SK-N-SH (cell line): ENCODE measurements at regions not wholly inside any gene's neighbourhood (a gene's known extent, or its start where the extent isn't known, plus 50 kb on each side); places are given as distances from the start of the nearest gene placed in this dataset.

Source experiments
- CTCF ChIA-PET: fragments of 300-600, 350-600 bp; formaldehyde crosslinking; extraction: SDS; loops from one replicate; lab custom pipeline; 2021; lab: Yijun Ruan, JAX
- POLR2A ChIA-PET: fragments of 350-600 bp; sonication (Branson Sonifier 250); formaldehyde crosslinking; extraction: SDS; loops from one replicate; lab custom pipeline; 2020; ENCODE audit warnings: antibody characterized with exemption, inconsistent platforms; lab: Yijun Ruan, JAX
- DNase-seq: peaks from one replicate; pipeline ENCODE4 v3.0.0; 2012
- H2AFZ ChIP-seq: fragments of 200-600 bp; sonication (generic); 2 replicates; pipeline ENCODE4 v1.8.1; 2016; ENCODE audit warnings: antibody characterized with exemption, mild to moderate bottlenecking, low read depth
- H3F3A ChIP-seq: fragments of 200-600 bp; sonication (generic); replicated peaks from 2 replicates; pipeline ENCODE3; 2016; ENCODE audit warnings: antibody characterized with exemption, mild to moderate bottlenecking; ENCODE audit not compliant: insufficient read depth
- H3K27ac ChIP-seq, 2 experiments: fragments of 200-500 bp in 1 of 2; fragments of 200-600 bp in 1 of 2; sonication (Bioruptor generic) in 1 of 2; sonication (generic), shearing (Covaris generic) in 1 of 2; 2 replicates each; pipeline versions ENCODE4 v1.5.1 to v1.6.1; 2014 to 2016; ENCODE audit warnings: low read depth in 2 of 2, inconsistent platforms in 1 of 2, low read length in 1 of 2, mild to moderate bottlenecking in 1 of 2, mixed read lengths in 1 of 2
- H3K27me3 ChIP-seq: fragments of 200-600 bp; sonication (generic), shearing (Covaris generic); 2 replicates; pipeline ENCODE4 v1.6.1; 2016; ENCODE audit warnings: mixed run types; ENCODE audit not compliant: insufficient read depth
- H3K36me3 ChIP-seq, 2 experiments: fragments of 200-500 bp in 1 of 2; fragments of 200-600 bp in 1 of 2; sonication (Bioruptor generic) in 1 of 2; sonication (generic) in 1 of 2; replicated peaks in 1 of 2; 2 replicates each; pipeline versions ENCODE3 to v1.5.1; 2014 to 2016; ENCODE audit warnings: low read length in 1 of 2, mild to moderate bottlenecking in 1 of 2; ENCODE audit not compliant: insufficient read depth in 2 of 2, control insufficient read depth in 1 of 2
- H3K4me1 ChIP-seq, 2 experiments: fragments of 200-500 bp in 1 of 2; fragments of 200-600 bp in 1 of 2; sonication (Bioruptor generic) in 1 of 2; sonication (generic), shearing (Covaris generic) in 1 of 2; 2 replicates each; pipeline versions ENCODE4 v1.5.1 to v1.6.1; 2014 to 2016; ENCODE audit warnings: low read depth in 1 of 2, low read length in 1 of 2, mixed run types in 1 of 2; ENCODE audit not compliant: insufficient read depth in 2 of 2, control insufficient read depth in 1 of 2
- H3K4me2 ChIP-seq: fragments of 200-600 bp; sonication (generic), shearing (Covaris generic); 2 replicates; pipeline ENCODE4 v1.6.1; 2017; ENCODE audit warnings: mixed run types
- H3K4me3 ChIP-seq, 2 experiments: fragments of 200-500 bp in 1 of 2; fragments of 200-600 bp in 1 of 2; sonication (Bioruptor generic) in 1 of 2; sonication (generic), shearing (Covaris generic) in 1 of 2; 2 replicates each; pipeline versions ENCODE4 v1.5.1 to v1.8.1; 2014 to 2016; ENCODE audit warnings: low read depth in 2 of 2, inconsistent platforms in 1 of 2, low read length in 1 of 2, mild to moderate bottlenecking in 1 of 2, mixed read lengths in 1 of 2, moderate library complexity in 1 of 2
- H3K79me2 ChIP-seq: fragments of 200-600 bp; sonication (generic); 2 replicates; pipeline ENCODE4 v1.8.1; 2017; ENCODE audit warnings: mild to moderate bottlenecking; ENCODE audit not compliant: insufficient read depth
- H3K9ac ChIP-seq: fragments of 200-600 bp; sonication (generic); 2 replicates; pipeline ENCODE4 v1.6.1; 2017; ENCODE audit warnings: mixed run types
- H3K9me2 ChIP-seq: fragments of 200-600 bp; sonication (generic); 2 replicates; pipeline ENCODE4 v1.6.1; 2017; ENCODE audit warnings: mixed run types
- H3K9me3 ChIP-seq: fragments of 200-600 bp; sonication (generic); 2 replicates; pipeline ENCODE4 v1.6.1; 2017; ENCODE audit warnings: mixed run types, mild to moderate bottlenecking, moderate library complexity
- H4K20me1 ChIP-seq: fragments of 200-600 bp; sonication (generic); 2 replicates; pipeline ENCODE4 v1.6.1; 2017; ENCODE audit warnings: mild to moderate bottlenecking, mixed run types; ENCODE audit not compliant: insufficient read depth
- CHD2 ChIP-seq: fragments of 150-350 bp; IDR thresholded peaks from 2 replicates; pipeline ENCODE4 v1.6.1; 2018; ENCODE audit warnings: low read length; ENCODE audit not compliant: partially characterized antibody
- ELF1 ChIP-seq: IDR thresholded peaks from 2 replicates; pipeline ENCODE4 v1.4.0; 2012
- EP300 ChIP-seq, 2 experiments: IDR thresholded peaks; 2 replicates each; pipeline versions ENCODE4 v1.4.0 to v1.6.1; 2012; ENCODE audit warnings: borderline replicate concordance in 1 of 2, low read depth in 1 of 2, low read length in 1 of 2
- EZH2phosphoT487 ChIP-seq: fragments of 200-600 bp; sonication (generic); IDR thresholded peaks from 2 replicates; pipeline ENCODE4 v1.6.1; 2017; ENCODE audit warnings: low read depth, mixed run types, mild to moderate bottlenecking, antibody characterized with exemption, moderate library complexity, borderline replicate concordance
- FOSL2 ChIP-seq: IDR thresholded peaks from 2 replicates; pipeline ENCODE4 v1.4.0; 2012; ENCODE audit warnings: low read depth, mild to moderate bottlenecking, moderate library complexity, borderline replicate concordance
- FOXM1 ChIP-seq: IDR thresholded peaks from 2 replicates; pipeline ENCODE4 v1.4.0; 2012; ENCODE audit warnings: low read depth, mild to moderate bottlenecking
- GABPA ChIP-seq: IDR thresholded peaks from 2 replicates; pipeline ENCODE4 v1.4.0; 2012; ENCODE audit warnings: low read depth, mild to moderate bottlenecking
- JUND ChIP-seq: IDR thresholded peaks from 2 replicates; pipeline ENCODE4 v1.4.0; 2012
- MEF2A ChIP-seq: IDR thresholded peaks from 2 replicates; pipeline ENCODE4 v1.4.0; 2012; ENCODE audit warnings: low read depth, borderline replicate concordance
- MXI1 ChIP-seq: IDR thresholded peaks from 2 replicates; pipeline ENCODE4 v1.6.1; 2012; ENCODE audit warnings: mild to moderate bottlenecking, low read depth, low read length, improper control_type of control experiment
- NRF1 ChIP-seq: IDR thresholded peaks from 2 replicates; pipeline ENCODE4 v1.6.1; 2012; ENCODE audit warnings: low read depth, mild to moderate bottlenecking, low read length
- PBX3 ChIP-seq: IDR thresholded peaks from 2 replicates; pipeline ENCODE4; 2012
- RCOR1 ChIP-seq: fragments of 150-350 bp; IDR thresholded peaks from 2 replicates; pipeline ENCODE4 v1.6.1; 2017; ENCODE audit warnings: antibody characterized with exemption, low read length
- RXRA ChIP-seq: IDR thresholded peaks from 2 replicates; pipeline ENCODE4 v1.4.0; 2012; ENCODE audit warnings: low read depth, mild to moderate bottlenecking, borderline replicate concordance
- SIN3A ChIP-seq: IDR thresholded peaks from 2 replicates; pipeline ENCODE4 v1.6.1; 2012; ENCODE audit warnings: low read depth, mild to moderate bottlenecking, low read length, moderate library complexity, borderline replicate concordance
- TAF1 ChIP-seq: IDR thresholded peaks from 2 replicates; pipeline ENCODE4 v1.6.1; 2012; ENCODE audit warnings: low read depth, mild to moderate bottlenecking, low read length, moderate library complexity, borderline replicate concordance
- TCF12 ChIP-seq: IDR thresholded peaks from 2 replicates; pipeline ENCODE4 v1.4.0; 2012
- TEAD4 ChIP-seq: IDR thresholded peaks from 2 replicates; pipeline ENCODE4 v1.4.0; 2012; ENCODE audit warnings: mild to moderate bottlenecking, borderline replicate concordance; ENCODE audit not compliant: insufficient read depth
- USF2 ChIP-seq: fragments of 150-350 bp; IDR thresholded peaks from 2 replicates; pipeline ENCODE4 v1.6.1; 2017; ENCODE audit warnings: antibody characterized with exemption, low read length, low read depth, borderline replicate concordance
- YY1 ChIP-seq: IDR thresholded peaks from 2 replicates; pipeline ENCODE4 v1.4.0; 2012; ENCODE audit warnings: low read depth, mild to moderate bottlenecking
- WGBS: methylation state at CpG from one replicate; pipeline ENCODE4 v1.1.6; 2017; ENCODE audit warnings: low lambda C conversion rate; 5-methylcytosine and 5-hydroxymethylcytosine counted together
- TF ChIP-seq, protein P1 (sequence below): IDR thresholded peaks from 2 replicates; pipeline ENCODE4 v1.4.0; 2012; ENCODE audit warnings: low read depth, borderline replicate concordance
- TF ChIP-seq, protein P2 (sequence below): fragments of 200-600 bp; sonication (generic); IDR thresholded peaks from 2 replicates; pipeline ENCODE4 v1.6.1; 2017; ENCODE audit warnings: antibody characterized with exemption, mild to moderate bottlenecking, moderate library complexity

GRCh38 chr7:68025369-68025768, 1028.7 kb downstream of the TYW1 start:
- no peaks in the 10 kb centered on the region for H3K9me2 ChIP-seq
- H3K27ac ChIP-seq: no peak overlapping the region
- H2AFZ ChIP-seq: no peak overlapping the region
- CTCF ChIA-PET: interaction anchor here (1.6 to 2.0 kb wide), 2 partner anchors 12 to 53 kb away, joined by 5 to 7 read pairs; no protein-coding TSS in a partner anchor
- H3K27me3 ChIP-seq: no peaks in the 10 kb centered on the region
- H3K9ac ChIP-seq: no peak overlapping the region
- H3K9me3 ChIP-seq: no peaks in the 10 kb centered on the region
- no peaks in the 10 kb centered on the region for H3K79me2 ChIP-seq
- no peak for TF ChIP-seq ELF1
- TF ChIP-seq FOSL2: no peak
- no peak for TF ChIP-seq YY1
- no peak for TF ChIP-seq JUND
- TF ChIP-seq TEAD4: no peak
- TF ChIP-seq SIN3A: no peak
- TF ChIP-seq TCF12: no peak
- no peak for TF ChIP-seq CHD2
- TF ChIP-seq PBX3: no peak
- no peak for TF ChIP-seq FOXM1
- no peak for TF ChIP-seq TAF1
- no peak for TF ChIP-seq RXRA
- no peak for TF ChIP-seq RCOR1
- no peak for TF ChIP-seq NRF1
- no peak for TF ChIP-seq MXI1
- no peak for TF ChIP-seq GABPA
- TF ChIP-seq EZH2phosphoT487: no peak
- TF ChIP-seq, protein P1, sequence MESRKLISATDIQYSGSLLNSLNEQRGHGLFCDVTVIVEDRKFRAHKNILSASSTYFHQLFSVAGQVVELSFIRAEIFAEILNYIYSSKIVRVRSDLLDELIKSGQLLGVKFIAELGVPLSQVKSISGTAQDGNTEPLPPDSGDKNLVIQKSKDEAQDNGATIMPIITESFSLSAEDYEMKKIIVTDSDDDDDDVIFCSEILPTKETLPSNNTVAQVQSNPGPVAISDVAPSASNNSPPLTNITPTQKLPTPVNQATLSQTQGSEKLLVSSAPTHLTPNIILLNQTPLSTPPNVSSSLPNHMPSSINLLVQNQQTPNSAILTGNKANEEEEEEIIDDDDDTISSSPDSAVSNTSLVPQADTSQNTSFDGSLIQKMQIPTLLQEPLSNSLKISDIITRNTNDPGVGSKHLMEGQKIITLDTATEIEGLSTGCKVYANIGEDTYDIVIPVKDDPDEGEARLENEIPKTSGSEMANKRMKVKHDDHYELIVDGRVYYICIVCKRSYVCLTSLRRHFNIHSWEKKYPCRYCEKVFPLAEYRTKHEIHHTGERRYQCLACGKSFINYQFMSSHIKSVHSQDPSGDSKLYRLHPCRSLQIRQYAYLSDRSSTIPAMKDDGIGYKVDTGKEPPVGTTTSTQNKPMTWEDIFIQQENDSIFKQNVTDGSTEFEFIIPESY: no peak
- no peak for TF ChIP-seq MEF2A
- POLR2A ChIA-PET: no interaction called here
- no peaks in the 10 kb centered on the region for H4K20me1 ChIP-seq
- no peaks in the 10 kb centered on the region for H3K4me1 ChIP-seq
- no peak overlapping the region for H3K4me2 ChIP-seq
- no peaks in the 10 kb centered on the region for H3K36me3 ChIP-seq
- no peak overlapping the region for H3K4me3 ChIP-seq
- no peaks in the 10 kb centered on the region for H3F3A ChIP-seq
- DNase-seq: no peak

GRCh38 chr7:68030530-68030929, 1033.9 kb downstream of the TYW1 start:
- no peaks in the 10 kb centered on the region for H3K27me3 ChIP-seq
- ChIA-PET CTCF (interaction anchor here (1.0 kb wide), 1 partner anchor 71 kb away, joined by 3 read pairs; no protein-coding TSS in a partner anchor), POLR2A (no interaction called here)
- H3K79me2 ChIP-seq: no peaks in the 10 kb centered on the region
- H2AFZ ChIP-seq: no peak overlapping the region
- no peak overlapping the region for H3K4me3 ChIP-seq
- no peaks in the 10 kb centered on the region for H3K9me2 ChIP-seq
- no peak overlapping the region for H3K27ac ChIP-seq
- no peaks in the 10 kb centered on the region for H4K20me1 ChIP-seq
- TF ChIP-seq USF2: no peak
- TF ChIP-seq ELF1: no peak
- TF ChIP-seq YY1: no peak
- no peak for TF ChIP-seq TEAD4
- TF ChIP-seq EP300 (IDR thresholded peaks at IDR 0.05; ENCODE audit: borderline replicate concordance in 1 of 2, low read depth in 1 of 2, low read length in 1 of 2): no peak
- TF ChIP-seq, protein P2, sequence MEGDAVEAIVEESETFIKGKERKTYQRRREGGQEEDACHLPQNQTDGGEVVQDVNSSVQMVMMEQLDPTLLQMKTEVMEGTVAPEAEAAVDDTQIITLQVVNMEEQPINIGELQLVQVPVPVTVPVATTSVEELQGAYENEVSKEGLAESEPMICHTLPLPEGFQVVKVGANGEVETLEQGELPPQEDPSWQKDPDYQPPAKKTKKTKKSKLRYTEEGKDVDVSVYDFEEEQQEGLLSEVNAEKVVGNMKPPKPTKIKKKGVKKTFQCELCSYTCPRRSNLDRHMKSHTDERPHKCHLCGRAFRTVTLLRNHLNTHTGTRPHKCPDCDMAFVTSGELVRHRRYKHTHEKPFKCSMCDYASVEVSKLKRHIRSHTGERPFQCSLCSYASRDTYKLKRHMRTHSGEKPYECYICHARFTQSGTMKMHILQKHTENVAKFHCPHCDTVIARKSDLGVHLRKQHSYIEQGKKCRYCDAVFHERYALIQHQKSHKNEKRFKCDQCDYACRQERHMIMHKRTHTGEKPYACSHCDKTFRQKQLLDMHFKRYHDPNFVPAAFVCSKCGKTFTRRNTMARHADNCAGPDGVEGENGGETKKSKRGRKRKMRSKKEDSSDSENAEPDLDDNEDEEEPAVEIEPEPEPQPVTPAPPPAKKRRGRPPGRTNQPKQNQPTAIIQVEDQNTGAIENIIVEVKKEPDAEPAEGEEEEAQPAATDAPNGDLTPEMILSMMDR: no peak
- TF ChIP-seq JUND: no peak
- H3K9me3 ChIP-seq: no peaks in the 10 kb centered on the region; the same call in 1 of the 2 replicates
- H3K4me1 ChIP-seq: no peaks in the 10 kb centered on the region
- no peaks in the 10 kb centered on the region for H3K36me3 ChIP-seq
- WGBS: 13% methylated on average over 3 of the region's 3 CpGs
- no peaks in the 10 kb centered on the region for H3F3A ChIP-seq
- H3K4me2 ChIP-seq: no peak overlapping the region
- H3K9ac ChIP-seq: no peak overlapping the region
- DNase-seq: no peak
